ENCODE measurements at regions not wholly inside any gene's neighbourhood (a gene's known extent, or its start where the extent isn't known, plus 50 kb on each side); places are given as distances from the start of the nearest gene placed in this dataset.

- no peak overlapping the region for H3K14ac ChIP-seq (ENCODE audit: insufficient read length)
- H2AK5ac ChIP-seq (ENCODE audit: low read depth, low read length) = no peak overlapping the region
- H2BK12ac ChIP-seq (ENCODE audit: low read depth, low read length) = no peak overlapping the region
- no peaks in the 10 kb centered on the region for H3K9me3 ChIP-seq (ENCODE audit: insufficient read depth in 2 of 2, low read depth in 1 of 2, low read length in 1 of 2)
- H3K79me2 ChIP-seq (ENCODE audit: control insufficient read depth in 1 of 2, insufficient read depth in 2 of 2, low read length in 2 of 2) = no peaks in the 10 kb centered on the region
- H2BK120ac ChIP-seq (replicated peaks; ENCODE audit: low read depth, low read length) = no peak overlapping the region
- no peak overlapping the region for H2BK20ac ChIP-seq (ENCODE audit: low read length)
- no peak overlapping the region for H4K91ac ChIP-seq (replicated peaks; ENCODE audit: insufficient read length, low read length)
- H3K27me3 ChIP-seq (replicated peaks in 1 of 4; ENCODE audit: control insufficient read depth in 3 of 4, extremely low read depth in 1 of 4, insufficient read depth in 3 of 4, low read length in 3 of 4) = no peaks in the 10 kb centered on the region
- H2BK5ac ChIP-seq (ENCODE audit: low read depth, low read length) = no peak overlapping the region
- no peak overlapping the region for H4K8ac ChIP-seq (ENCODE audit: extremely low read depth, insufficient read depth, low read length)
- H4K5ac ChIP-seq (ENCODE audit: insufficient read length, low read depth, low read length) = no peak overlapping the region
- no peaks in the 10 kb centered on the region; a peak in 1 of 7 replicates for H3K4me1 ChIP-seq (replicated peaks in 1 of 4; ENCODE audit: control insufficient read depth in 3 of 4, insufficient read depth in 4 of 4, low read length in 3 of 4)
- no peak overlapping the region for H2AFZ ChIP-seq (ENCODE audit: low read length)
- DNase-seq (ENCODE audit: low read depth in 1 of 2, low spot score in 2 of 2) = no peak
- no peaks in the 10 kb centered on the region for H3K36me3 ChIP-seq (ENCODE audit: control insufficient read depth in 2 of 4, insufficient read depth in 4 of 4, low read length in 3 of 4)
- no peaks in the 10 kb centered on the region for H3K79me1 ChIP-seq (ENCODE audit: low read depth, low read length)
- 92% methylated on average over 6 of the region's 6 CpGs; no CpG with 5 or more reads in 1 of the 2 experiments for WGBS, 2 experiments (ENCODE audit: extremely low coverage in 1 of 2, insufficient coverage in 1 of 2, insufficient read length in 1 of 2, insufficient replicate concordance in 2 of 2, low coverage in 1 of 2, low lambda C conversion rate in 2 of 2, missing lambda C conversion rate in 1 of 2)
- H3K4me2 ChIP-seq (ENCODE audit: insufficient read depth in 1 of 2, low read depth in 2 of 2, low read length in 2 of 2) = no peak overlapping the region
- no peaks in the 10 kb centered on the region for H3K23me2 ChIP-seq (ENCODE audit: low read depth, low read length)
- no peak overlapping the region for H3K27ac ChIP-seq (ENCODE audit: low read depth, low read length)
- H3K4ac ChIP-seq (replicated peaks; ENCODE audit: insufficient read length, low read depth, low read length) = no peak overlapping the region
- H2BK15ac ChIP-seq (ENCODE audit: low read length) = no peak overlapping the region
- CTCF ChIA-PET (ENCODE audit: partially characterized antibody) = interaction anchor here (1.0 to 1.5 kb wide), 3 partner anchors 9 to 1253 kb away, joined by 3 read pairs; no protein-coding TSS in a partner anchor
- no peak overlapping the region for H3K9ac ChIP-seq (replicated peaks in 1 of 4; ENCODE audit: extremely low read depth in 1 of 4, low read depth in 3 of 4, low read length in 3 of 4)
- POLR2A ChIA-PET (ENCODE audit: partially characterized antibody) = no interaction called here
- no peak overlapping the region for H3K4me3 ChIP-seq (ENCODE audit: extremely low read depth in 1 of 4, insufficient read depth in 2 of 4, low read depth in 3 of 4, low read length in 4 of 4)
- no peak overlapping the region for H3K56ac ChIP-seq (replicated peaks; ENCODE audit: insufficient read length, low read depth, low read length)
- no peak overlapping the region for H3K23ac ChIP-seq (ENCODE audit: insufficient read length)
- no peaks in the 10 kb centered on the region for H4K20me1 ChIP-seq (replicated peaks in 1 of 2; ENCODE audit: control insufficient read depth in 1 of 2, insufficient read depth in 2 of 2, low read length in 2 of 2)
- no peak overlapping the region for H3K18ac ChIP-seq (ENCODE audit: extremely low read depth, low read length)
- FAIRE-seq = no peak
- TF ChIP-seq ATF2 (IDR thresholded peaks at IDR 0.05; ENCODE audit: low read length) (no peak), TCF12 (IDR thresholded peaks at IDR 0.05; ENCODE audit: low read depth, low read length) (no peak), SIRT6 (IDR thresholded peaks at IDR 0.05; ENCODE audit: low read length) (no peak), CEBPB (IDR thresholded peaks at IDR 0.05; ENCODE audit: low read depth, low read length) (no peak), CREB1 (IDR thresholded peaks at IDR 0.05) (no peak), ASH2L (IDR thresholded peaks at IDR 0.05; ENCODE audit: low read length) (no peak), BCL11A (IDR thresholded peaks at IDR 0.05; ENCODE audit: low read depth in 2 of 2, low read length in 2 of 2) (no peak), SUZ12 (IDR thresholded peaks at IDR 0.05; ENCODE audit: low read length) (no peak)
- TF ChIP-seq, protein P1, sequence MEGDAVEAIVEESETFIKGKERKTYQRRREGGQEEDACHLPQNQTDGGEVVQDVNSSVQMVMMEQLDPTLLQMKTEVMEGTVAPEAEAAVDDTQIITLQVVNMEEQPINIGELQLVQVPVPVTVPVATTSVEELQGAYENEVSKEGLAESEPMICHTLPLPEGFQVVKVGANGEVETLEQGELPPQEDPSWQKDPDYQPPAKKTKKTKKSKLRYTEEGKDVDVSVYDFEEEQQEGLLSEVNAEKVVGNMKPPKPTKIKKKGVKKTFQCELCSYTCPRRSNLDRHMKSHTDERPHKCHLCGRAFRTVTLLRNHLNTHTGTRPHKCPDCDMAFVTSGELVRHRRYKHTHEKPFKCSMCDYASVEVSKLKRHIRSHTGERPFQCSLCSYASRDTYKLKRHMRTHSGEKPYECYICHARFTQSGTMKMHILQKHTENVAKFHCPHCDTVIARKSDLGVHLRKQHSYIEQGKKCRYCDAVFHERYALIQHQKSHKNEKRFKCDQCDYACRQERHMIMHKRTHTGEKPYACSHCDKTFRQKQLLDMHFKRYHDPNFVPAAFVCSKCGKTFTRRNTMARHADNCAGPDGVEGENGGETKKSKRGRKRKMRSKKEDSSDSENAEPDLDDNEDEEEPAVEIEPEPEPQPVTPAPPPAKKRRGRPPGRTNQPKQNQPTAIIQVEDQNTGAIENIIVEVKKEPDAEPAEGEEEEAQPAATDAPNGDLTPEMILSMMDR (IDR thresholded peaks at IDR 0.05; ENCODE audit: control extremely low read depth in 1 of 3, insufficient read depth in 1 of 3, low read depth in 1 of 3, low read length in 3 of 3) = no peak
These were observed 427.4 kb downstream of the CETN3 start for GRCh38 chr5:89981878-89982773.
